Colonic mucosa (tissue), 4 donors: ENCODE measurements at regions not wholly inside any gene's neighbourhood (a gene's known extent, or its start where the extent isn't known, plus 50 kb on each side); places are given as distances from the start of the nearest gene placed in this dataset.

Experiments
- DNase-seq: peaks from one replicate; pipeline ENCODE4 v3.0.0-alpha.2; 2020
- H3K27ac ChIP-seq: fragments of 200-600 bp; one replicate; pipeline ENCODE4 v1.8.0; 2021
- H3K27me3 ChIP-seq: fragments of 200-600 bp; one replicate; pipeline ENCODE4 v1.8.0; 2021
- H3K36me3 ChIP-seq: fragments of 200-600 bp; one replicate; pipeline ENCODE4 v1.8.0; 2021
- H3K4me1 ChIP-seq: fragments of 200-600 bp; one replicate; pipeline ENCODE4 v1.8.0; 2021; ENCODE audit warnings: mild to moderate bottlenecking
- H3K4me3 ChIP-seq: fragments of 200-600 bp; one replicate; pipeline ENCODE4 v1.8.0; 2021
- H3K9ac ChIP-seq, 2 donors: one replicate each; pipeline ENCODE4 v1.7.0; 2013; ENCODE audit warnings: control low read depth in 2 of 2, low read depth in 2 of 2, low read length in 2 of 2
- H3K9me3 ChIP-seq: fragments of 200-600 bp; one replicate; pipeline ENCODE4 v1.8.0; 2021
- intact Hi-C: fragments of 100-400 bp; cut with DNase I; formaldehyde crosslinking; loops from one replicate; pipeline ENCODE4 v1.14.1; 2022
- TF ChIP-seq, protein P1 (sequence below): fragments of 200-600 bp; IDR thresholded peaks from one replicate; pipeline ENCODE4 v1.8.0; 2022; ENCODE audit warnings: antibody characterized with exemption, mild to moderate bottlenecking
- donor health status: healthy.
- donor health status: DM: no; HTN: no; CAD: no.
- donor health status: DM: no; HTN: no; CAD: no.

DNA sequence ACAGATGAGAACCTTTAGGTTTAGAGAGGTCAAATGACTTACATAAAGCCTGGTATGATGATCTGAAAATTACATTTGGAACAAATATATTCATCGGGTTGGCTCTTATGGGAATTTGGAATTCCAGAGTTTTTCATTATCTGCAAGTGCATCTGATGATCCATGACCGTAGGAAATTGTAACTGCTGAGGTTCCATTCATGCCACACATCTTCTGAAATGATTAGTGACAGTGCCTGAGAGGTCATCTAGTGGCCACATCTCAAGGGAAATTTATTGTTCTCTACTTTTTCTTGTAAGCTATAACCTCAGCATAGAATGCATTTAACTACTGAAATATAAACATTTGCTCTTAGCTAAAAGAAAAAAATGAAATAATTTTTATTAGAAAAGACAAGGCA lies 105.8 kb upstream of the NWD2 start:
- no peaks in the 10 kb centered on the region for H3K36me3 ChIP-seq
- H3K4me3 ChIP-seq, result no peak overlapping the region
- no peak for DNase-seq
- TF ChIP-seq, protein P1, sequence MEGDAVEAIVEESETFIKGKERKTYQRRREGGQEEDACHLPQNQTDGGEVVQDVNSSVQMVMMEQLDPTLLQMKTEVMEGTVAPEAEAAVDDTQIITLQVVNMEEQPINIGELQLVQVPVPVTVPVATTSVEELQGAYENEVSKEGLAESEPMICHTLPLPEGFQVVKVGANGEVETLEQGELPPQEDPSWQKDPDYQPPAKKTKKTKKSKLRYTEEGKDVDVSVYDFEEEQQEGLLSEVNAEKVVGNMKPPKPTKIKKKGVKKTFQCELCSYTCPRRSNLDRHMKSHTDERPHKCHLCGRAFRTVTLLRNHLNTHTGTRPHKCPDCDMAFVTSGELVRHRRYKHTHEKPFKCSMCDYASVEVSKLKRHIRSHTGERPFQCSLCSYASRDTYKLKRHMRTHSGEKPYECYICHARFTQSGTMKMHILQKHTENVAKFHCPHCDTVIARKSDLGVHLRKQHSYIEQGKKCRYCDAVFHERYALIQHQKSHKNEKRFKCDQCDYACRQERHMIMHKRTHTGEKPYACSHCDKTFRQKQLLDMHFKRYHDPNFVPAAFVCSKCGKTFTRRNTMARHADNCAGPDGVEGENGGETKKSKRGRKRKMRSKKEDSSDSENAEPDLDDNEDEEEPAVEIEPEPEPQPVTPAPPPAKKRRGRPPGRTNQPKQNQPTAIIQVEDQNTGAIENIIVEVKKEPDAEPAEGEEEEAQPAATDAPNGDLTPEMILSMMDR, result no peak
- no peaks in the 10 kb centered on the region for H3K4me1 ChIP-seq
- H3K27me3 ChIP-seq, result no peaks in the 10 kb centered on the region
- intact Hi-C loops, result no loop called here
- H3K27ac ChIP-seq, result no peak overlapping the region
- H3K9me3 ChIP-seq, result no peaks in the 10 kb centered on the region
- no peak overlapping the region for H3K9ac ChIP-seq

DNA sequence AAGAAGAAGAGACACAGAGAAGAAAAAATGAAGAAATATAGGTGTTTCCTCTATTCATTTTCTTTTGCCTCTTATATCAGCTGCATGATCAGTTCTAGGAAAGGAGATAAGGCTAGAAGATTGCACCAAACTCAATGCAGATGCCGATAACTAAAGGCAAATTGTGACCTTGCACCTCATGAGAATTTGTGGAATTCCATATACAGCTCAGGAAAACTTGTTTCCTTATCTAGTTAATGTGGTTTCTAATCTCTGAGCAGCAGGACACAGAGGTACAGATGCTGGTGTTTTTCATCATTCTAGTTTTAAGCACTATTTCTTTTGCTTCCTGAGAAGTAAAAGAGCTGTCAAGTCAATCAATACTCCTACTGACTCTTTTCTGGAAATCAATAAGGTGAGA lies 104.6 kb upstream of the NWD2 start:
- DNase-seq, result no peak

DNA sequence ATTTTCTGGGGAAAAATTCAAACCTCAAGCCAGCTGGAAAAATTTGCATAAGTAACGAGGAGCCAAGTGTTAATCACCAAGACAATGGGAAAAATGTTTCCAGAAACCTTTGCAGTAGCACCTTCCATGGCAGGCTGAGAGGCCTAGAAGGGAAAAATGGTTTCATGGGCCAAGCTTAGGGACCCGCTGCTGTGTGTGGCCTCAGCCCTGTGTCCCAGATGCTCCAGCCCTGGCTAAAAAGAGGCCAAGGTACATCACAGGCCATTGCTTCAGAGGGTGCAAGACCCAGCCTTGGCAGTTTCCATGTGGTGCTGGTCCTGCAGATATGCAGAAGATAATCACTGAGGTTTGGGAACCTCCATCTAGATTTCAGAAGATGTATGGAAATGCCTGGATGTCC lies 98.3 kb upstream of the NWD2 start:
- intact Hi-C loops, result no loop called here
- TF ChIP-seq, protein P1, result no peak

More for the DNA sequence above, 104.6 kb upstream of the NWD2 start:
- H3K36me3 ChIP-seq, result no peaks in the 10 kb centered on the region
- no peaks in the 10 kb centered on the region for H3K4me1 ChIP-seq
- no peak overlapping the region for H3K4me3 ChIP-seq
- no peaks in the 10 kb centered on the region for H3K27me3 ChIP-seq
- no peak overlapping the region for H3K9ac ChIP-seq
- intact Hi-C loops, result no loop called here
- H3K27ac ChIP-seq, result no peak overlapping the region
- TF ChIP-seq, protein P1, result no peak
- no peaks in the 10 kb centered on the region for H3K9me3 ChIP-seq

DNA sequence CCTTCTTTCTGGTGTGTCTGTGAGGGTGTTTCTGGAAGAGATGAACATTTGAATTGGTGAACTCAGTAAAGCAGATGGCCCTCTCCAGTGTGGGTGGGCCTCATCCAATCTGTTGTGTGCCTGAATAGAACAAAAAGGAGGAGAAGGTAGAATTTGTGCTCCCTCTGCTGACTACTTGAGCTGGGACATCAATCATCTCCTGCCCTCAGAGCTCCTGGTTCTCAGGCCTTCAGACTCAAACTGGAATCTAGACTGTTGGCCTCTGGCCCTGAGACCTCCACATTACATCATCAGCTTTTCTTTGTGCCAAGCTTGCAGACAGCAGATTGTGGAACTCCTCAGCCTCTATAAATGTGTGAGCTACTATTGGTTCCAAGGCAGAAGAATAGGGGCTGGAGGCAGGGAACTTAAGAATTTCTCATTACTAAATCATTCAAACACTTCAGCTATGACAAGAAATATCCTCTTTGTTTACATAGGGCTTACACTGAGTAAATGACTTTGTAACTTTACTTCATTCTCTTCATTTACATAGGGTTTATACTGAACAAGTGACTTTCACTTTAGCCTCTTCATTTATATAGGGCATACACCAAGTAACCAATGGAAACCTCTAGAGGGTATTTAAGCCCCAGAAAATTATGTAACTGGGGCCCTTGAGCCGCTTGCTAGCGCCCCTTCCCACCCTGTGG lies 86.9 kb upstream of the NWD2 start:
- no peak overlapping the region for H3K27ac ChIP-seq
- no peaks in the 10 kb centered on the region for H3K27me3 ChIP-seq
- no peaks in the 10 kb centered on the region for H3K36me3 ChIP-seq
- H3K9me3 ChIP-seq, result no peaks in the 10 kb centered on the region
- H3K4me3 ChIP-seq, result no peak overlapping the region
- no peaks in the 10 kb centered on the region for H3K4me1 ChIP-seq
- no peak overlapping the region for H3K9ac ChIP-seq
- intact Hi-C loops, result no loop called here
- TF ChIP-seq, protein P1, result no peak
- DNase-seq, result no peak

More for the DNA sequence above, 98.3 kb upstream of the NWD2 start:
- no peaks in the 10 kb centered on the region for H3K4me1 ChIP-seq
- no peak overlapping the region for H3K9ac ChIP-seq
- no peak overlapping the region for H3K4me3 ChIP-seq
- no peaks in the 10 kb centered on the region for H3K9me3 ChIP-seq
- no peaks in the 10 kb centered on the region for H3K36me3 ChIP-seq
- no peak for DNase-seq
- no peak overlapping the region for H3K27ac ChIP-seq
- no peaks in the 10 kb centered on the region for H3K27me3 ChIP-seq

DNA sequence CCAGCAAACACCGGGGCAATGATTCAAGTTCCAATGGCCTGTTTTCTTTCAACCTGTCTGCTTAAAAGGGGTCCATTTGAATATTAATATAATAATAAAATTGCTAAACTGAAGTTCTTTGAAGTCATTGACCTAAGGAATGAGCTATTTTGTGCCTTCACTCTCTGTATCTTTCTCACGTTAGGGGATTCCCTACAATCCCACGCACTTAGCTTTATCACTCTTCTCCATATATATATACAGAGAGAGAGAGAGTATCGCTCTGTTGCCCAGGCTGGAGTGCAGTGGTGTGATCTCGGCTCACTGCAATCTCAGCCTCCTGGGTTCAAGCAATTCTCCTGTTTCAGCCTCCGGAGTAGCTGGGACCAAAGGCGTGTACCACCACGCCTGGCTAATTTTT lies 83.9 kb upstream of the NWD2 start:
- no peak for DNase-seq
- TF ChIP-seq, protein P1, result no peak
- no peaks in the 10 kb centered on the region for H3K9me3 ChIP-seq
- no peaks in the 10 kb centered on the region for H3K36me3 ChIP-seq
- intact Hi-C loops, result no loop called here
- H3K9ac ChIP-seq, result no peak overlapping the region
- no peak overlapping the region for H3K4me3 ChIP-seq
- H3K27ac ChIP-seq, result no peak overlapping the region
- no peaks in the 10 kb centered on the region for H3K27me3 ChIP-seq
- H3K4me1 ChIP-seq, result no peaks in the 10 kb centered on the region
